Heart left ventricle (tissue), 13 donors: ENCODE measurements at regions not wholly inside any gene's neighbourhood (a gene's known extent, or its start where the extent isn't known, plus 50 kb on each side); places are given as distances from the start of the nearest gene placed in this dataset.

Experiments
- POLR2A ChIP-seq, 2 donors: fragments of 450-650 bp; IDR thresholded peaks; one replicate each; pipeline ENCODE4 v1.6.1; 2017; ENCODE audit warnings: antibody characterized with exemption in 2 of 2, mild to moderate bottlenecking in 2 of 2, moderate library complexity in 2 of 2
- TF ChIP-seq, protein P1 (sequence below), 12 donors: fragments of 200-600 bp; sonication (generic) in 4 of 12; IDR thresholded peaks; one replicate each; pipeline versions ENCODE4 v1.5.0 to v1.8.0; 2018 to 2022; ENCODE audit warnings: antibody characterized with exemption in 12 of 12, mild to moderate bottlenecking in 5 of 12
- donor health status: ischemic (EF 13 %, LVEDD 7.1; RV severe dilation, severe dysfunction).
- donor health status: DM: no; HTN: yes; CAD: no.
- donor health status: DM: no; HTN: no; CAD: no.
- donor health status: ischemic (EF 25% LVEDD 6.9; RV normal size, moderate dysfunction).
- donor health status: ischemic (EF 25% LVEDD 5.7; RV mildly dilated, moderate dysfunction).
- donor health status: ischemic (EF 35%, LVEDD 5.7; RV mildly dilated, moderate dysfunction).
- donor health status: nonischemic (EF 11% LVEDD 7.7; RV severe dilation, severe dysfunction).
- donor health status: DM: yes; HTN: yes; CAD: no.
- donor health status: PGD.
- donor health status: ischemic (EF 29% LVEDD 5.4; RV normal size, mild dysfunction).
- donor health status: nonischemic (EF 23%, LVEDD 6.1; RV moderate dilation, normal function).

DNA sequence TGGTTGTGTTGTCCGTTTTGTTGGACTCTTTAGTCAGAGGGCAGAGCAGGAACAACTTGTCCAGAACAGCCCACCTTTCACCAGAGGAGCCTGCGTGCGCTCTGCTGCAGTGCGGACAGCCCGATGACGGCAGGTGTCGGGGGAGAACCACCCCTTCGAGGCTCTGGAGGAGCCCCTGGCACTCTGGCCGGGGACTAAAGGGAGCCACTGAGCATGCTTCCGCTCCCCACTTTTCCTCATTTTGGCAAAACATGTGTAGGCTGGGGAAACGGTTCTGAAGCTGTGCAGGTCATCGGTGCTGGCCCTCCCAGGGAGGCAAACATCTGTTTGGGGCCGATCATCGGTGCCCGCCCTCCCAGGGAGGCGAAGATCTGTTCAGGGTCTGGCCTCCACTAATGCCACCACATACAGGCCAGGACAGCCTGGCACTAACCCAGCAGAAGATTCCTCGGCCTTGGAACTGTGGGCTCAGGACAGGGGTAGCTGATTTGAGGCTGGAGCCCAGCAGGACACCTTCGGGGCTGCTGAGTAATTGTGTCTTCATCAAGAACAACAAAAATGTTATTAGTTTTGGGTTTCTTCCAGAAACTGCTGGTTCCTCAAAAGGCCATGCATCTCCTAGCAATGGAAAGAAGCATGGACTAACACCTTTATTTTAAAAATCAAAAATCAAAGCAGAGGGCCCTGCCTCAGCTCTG lies 124.4 kb upstream of the TCERG1L start:
- TF ChIP-seq, protein P1, sequence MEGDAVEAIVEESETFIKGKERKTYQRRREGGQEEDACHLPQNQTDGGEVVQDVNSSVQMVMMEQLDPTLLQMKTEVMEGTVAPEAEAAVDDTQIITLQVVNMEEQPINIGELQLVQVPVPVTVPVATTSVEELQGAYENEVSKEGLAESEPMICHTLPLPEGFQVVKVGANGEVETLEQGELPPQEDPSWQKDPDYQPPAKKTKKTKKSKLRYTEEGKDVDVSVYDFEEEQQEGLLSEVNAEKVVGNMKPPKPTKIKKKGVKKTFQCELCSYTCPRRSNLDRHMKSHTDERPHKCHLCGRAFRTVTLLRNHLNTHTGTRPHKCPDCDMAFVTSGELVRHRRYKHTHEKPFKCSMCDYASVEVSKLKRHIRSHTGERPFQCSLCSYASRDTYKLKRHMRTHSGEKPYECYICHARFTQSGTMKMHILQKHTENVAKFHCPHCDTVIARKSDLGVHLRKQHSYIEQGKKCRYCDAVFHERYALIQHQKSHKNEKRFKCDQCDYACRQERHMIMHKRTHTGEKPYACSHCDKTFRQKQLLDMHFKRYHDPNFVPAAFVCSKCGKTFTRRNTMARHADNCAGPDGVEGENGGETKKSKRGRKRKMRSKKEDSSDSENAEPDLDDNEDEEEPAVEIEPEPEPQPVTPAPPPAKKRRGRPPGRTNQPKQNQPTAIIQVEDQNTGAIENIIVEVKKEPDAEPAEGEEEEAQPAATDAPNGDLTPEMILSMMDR (IDR thresholded peaks at IDR 0.05) = no peak
- TF ChIP-seq POLR2A (IDR thresholded peaks at IDR 0.05) = no peak
